ENCODE measurements at regions not wholly inside any gene's neighbourhood (a gene's known extent, or its start where the extent isn't known, plus 50 kb on each side); places are given as distances from the start of the nearest gene placed in this dataset.

- no peak for TF ChIP-seq CTCF (IDR thresholded peaks at IDR 0.05; ENCODE audit: poor library complexity)
- TF ChIP-seq EZH2phosphoT487 (IDR thresholded peaks at IDR 0.05; ENCODE audit: low read depth, severe bottlenecking, unreplicated experiment) = no peak
- TF ChIP-seq EZH2 (IDR thresholded peaks at IDR 0.05; ENCODE audit: borderline replicate concordance) = no peak
These were observed 75.0 kb upstream of the GATA6 start for GRCh38 chr18:22094358-22094734.

Data from hepatocyte (in vitro differentiated cells).